Activated CD4-positive, alpha-beta T cell treated with anti-CD3 and anti-CD28 coated beads, Interleukin-2, Interleukin-6, amounts not matched to agents 100 ng/mL and 50 ng/mL, durations not matched to agents 16 hours and 8 hours (primary cell): ENCODE measurements at regions not wholly inside any gene's neighbourhood (a gene's known extent, or its start where the extent isn't known, plus 50 kb on each side); places are given as distances from the start of the nearest gene placed in this dataset.
"Not testable (repeated sequence)": the region's sequence is repeated elsewhere in the genome, so short reads cannot be mapped to it uniquely, and the experiment has no call there.

Experiments used
- DNase-seq: peaks from one replicate; pipeline ENCODE4 v3.0.0-alpha.2; 2020

DNA sequence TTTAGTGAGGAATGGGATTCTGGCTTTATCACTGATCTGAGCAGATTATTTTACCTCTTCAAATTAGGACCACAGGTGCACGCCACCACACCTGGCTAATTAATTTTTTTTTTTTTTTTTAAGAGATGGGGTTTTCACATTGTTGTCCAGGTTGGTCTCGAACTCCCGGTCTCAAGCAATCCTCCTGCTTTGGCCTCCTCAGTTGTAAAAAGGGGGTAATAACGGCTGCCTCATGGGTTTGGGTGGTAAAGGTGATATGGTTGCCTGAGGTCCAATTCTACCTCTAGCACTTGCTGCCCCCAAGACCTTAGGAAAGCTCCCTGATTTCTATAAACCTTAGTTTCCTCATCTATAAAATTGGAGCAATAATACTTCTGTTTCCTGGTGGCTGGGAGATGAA, 130.7 kb upstream of the HS3ST2 start:
- DNase-seq = no peak

DNA sequence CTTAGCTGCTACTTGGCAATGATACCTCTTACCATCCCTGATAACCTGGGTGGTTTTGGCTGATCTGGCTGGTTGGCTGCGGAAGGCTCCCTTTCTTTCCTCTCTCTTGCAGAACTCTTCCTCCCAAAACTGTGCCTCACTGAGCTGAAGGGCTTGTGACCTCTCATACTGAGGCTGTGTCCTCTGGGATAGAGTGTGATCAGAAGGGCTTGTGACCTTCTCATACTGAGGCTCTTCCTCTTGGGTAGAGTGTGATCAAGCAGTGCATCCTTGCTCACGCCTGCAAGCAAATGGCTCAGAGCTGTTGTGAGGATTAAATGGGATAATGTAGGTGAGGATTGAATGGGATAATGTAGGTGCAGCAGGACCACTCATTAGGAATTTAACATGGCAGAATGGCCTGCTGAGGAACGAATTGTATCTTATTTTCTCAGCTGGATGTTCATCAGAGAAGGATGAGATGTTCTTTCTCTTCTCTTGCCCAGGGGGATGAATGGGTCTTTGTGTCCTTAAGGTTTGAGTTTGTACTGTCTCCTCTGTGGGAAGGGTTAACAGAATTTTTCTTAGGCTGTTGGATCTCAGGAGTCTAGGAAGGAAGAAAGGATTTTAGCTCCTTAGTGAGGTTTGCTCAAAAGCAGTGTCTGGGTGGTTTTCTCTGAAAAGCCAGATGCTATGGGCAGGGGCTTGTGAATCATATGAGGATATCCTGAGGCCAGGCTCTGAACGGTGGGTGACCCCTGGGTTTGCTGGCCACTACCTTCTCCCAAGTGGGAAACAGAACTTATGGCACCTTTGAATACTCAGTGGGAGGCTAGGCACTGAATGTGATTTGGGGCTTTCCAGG, 130.0 kb upstream of the HS3ST2 start:
- no peak for DNase-seq

DNA sequence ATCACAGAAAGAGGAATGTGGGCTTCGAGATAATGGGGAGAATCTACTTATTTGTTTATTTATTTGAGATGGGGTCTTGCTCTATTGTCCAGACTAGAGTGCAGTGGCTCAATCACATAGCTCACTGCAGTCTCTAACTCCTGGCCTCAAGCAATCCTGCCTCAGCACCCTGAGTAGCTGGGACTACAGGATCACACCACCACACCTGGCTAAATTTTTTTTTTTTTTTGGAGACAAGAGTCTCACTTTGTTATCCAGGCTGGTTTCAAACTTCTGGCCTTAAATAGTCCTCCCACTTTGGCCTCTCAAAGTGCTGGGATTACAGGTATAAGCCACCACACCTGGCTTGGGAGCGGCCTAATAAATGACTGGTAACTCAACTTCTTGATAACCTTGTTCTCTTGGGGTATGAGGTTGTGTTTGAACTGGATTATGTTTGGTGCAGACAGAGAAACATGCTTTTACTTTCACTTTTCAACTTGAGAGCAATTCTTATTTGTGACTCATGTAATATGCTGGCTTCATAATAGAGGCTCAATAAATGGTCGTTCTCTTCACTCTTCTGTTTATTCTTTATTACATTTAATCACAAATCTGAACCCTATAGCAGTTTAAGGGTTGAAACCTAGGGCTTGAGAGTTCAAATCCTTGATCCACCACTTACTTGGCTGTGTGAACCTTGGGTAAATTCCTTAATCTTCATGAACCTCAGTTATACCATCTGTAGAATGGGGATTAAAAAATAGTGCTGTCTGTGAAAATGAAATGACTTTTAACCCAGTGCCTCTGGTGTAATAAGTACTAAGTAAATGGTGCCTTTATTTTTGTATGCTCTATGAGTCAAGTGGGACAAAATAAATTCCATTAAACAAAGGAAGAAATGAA, 129.1 kb upstream of the HS3ST2 start:
- no peak for DNase-seq

DNA sequence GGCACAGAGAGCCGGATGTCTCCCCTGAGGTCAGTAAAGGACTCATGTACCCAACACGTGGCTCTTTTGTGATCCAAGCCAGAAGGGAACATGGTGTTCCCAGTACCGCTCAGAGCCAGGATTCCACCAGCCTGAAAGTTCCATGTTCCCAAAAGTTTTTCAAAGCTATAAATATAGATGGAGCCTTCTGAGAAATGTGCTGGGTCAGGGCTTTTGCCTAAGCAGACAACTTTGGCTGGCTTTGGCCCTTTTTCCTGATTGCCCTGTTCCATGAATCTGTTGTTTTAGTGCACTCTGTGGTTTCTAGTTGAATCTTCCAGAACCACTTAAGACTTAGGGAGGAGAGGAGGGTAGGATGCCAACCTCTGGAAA, 128.5 kb upstream of the HS3ST2 start:
- no peak for DNase-seq

DNA sequence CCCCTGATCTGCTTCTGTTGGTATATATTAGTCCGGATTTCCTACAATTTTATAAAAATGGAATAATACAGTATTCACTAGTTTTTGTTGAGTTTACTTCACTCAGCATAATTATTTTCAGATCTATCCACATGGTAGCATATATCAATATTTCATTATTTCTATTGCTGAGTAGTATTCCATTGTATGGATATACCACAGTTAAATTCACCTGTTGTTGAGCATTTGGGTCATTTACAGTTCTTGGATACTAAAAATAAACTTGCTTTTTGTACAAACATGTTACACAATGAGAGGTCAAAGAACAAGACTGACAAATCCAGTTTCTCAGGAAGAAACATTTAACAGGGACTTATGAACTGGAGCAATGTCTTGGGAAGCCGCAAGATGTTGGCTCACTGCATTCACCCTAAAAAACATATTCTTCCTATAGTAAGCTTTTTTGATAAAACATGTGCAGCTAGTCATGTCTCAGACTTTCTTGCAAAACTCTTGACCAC, 126.9 kb upstream of the HS3ST2 start:
- DNase-seq = no peak

DNA sequence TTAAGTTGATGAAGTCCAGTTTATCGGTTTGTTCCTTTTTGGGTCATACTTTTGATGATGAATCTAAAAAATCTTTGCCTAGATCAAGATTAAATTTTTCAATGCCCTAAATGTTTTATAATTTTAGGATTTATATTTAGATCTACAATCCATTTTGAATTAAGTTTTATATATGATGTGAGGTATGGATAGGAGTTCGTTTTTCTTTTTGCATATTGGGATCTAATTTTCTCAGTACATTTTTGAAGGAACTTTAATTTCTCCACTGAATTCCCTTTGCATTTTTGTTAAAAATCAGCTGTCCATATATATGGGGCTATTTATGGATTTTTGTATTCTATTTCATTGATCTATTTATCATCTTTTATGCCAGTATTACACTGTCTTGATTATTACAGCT, 125.5 kb upstream of the HS3ST2 start:
- DNase-seq = no peak

DNA sequence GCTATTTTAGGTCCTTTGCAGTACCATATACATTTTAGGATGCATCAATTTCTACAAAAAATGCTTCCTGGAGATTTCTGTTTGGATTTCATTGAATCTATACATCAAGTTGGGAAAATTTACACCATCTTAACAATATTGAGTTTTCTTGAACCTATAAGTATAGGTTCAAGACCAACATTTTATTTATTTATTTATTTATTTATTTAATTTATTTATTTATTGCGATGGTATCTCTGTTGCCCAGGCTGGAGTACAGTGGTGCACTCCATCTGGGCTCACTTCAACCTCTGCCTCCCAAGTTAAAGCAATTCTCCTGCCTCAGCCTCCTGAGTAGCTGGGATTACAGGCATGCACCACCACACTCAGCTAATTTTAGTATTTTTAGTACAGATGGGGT, 125.0 kb upstream of the HS3ST2 start:
- no peak for DNase-seq

DNA sequence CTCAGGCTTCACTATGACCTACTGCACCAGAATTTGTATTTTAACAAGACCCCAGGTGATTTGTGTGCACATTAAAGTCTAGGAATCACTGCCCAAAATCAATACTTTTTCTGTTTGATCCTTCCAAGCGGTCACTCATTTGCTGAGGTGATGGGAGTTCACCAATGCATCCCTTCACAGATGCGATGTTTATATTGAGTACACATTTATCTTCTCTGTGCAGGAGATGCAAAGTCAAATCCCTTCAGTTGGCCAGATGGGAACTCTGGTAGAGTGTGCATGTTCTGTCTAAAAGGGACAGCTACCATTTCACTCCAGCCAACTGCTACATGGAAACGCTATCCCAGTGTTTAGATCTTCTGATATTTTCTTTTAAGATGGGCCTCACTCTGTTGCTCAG, 122.6 kb upstream of the HS3ST2 start:
- no peak for DNase-seq

DNA sequence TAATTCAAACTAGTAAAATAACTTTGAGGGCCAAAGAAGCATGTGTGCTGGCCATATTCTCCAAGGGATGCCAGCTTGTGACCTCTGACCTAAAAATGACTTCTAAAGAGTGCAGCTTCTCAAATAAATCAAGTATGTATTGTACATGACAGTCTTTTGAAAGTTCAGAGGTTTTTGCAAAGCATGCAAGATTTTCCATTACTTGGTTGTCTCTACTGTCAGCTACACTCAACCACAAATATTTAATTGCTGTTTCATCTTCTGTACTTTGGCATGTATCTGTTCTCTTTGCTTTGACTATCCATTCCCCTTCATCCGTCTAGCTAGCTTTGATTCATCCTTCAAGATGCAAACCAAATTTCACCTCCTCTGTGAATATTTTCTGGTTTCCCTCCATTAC, 121.9 kb upstream of the HS3ST2 start:
- DNase-seq = no peak

DNA sequence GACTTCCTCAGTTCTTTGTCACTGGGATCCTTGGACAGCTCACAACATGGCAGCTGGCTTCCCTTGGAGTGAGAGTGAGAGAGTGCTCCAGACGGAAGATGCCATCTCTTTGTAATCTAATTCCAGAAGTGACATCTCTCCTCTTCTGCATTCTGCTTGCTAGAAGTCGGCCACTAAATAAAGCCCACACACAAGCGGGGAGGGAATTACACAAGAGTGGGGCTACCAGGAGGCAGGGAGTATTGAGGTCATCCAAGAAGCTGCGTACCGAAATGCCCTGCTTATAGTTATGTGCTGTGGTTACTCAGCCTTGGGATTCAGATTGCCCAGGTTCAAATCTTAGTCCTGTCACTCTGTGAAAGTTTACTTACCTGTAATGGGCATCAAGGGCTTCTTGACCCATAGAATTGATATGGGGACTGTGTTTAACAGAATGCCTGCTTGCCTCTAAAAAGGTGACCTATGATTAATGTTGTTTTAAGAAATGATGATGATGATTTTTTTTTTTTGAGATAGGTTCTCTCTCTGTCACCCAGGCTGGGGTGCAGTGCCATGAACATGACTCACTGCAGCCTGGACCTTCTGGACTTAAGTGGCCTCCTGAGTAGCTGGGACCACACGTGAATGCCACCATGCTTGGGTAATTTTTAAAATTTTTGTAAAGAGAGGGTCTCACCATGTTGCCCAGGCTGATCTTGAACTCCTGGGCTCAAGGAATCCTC, 120.9 kb upstream of the HS3ST2 start:
- DNase-seq = no peak

DNA sequence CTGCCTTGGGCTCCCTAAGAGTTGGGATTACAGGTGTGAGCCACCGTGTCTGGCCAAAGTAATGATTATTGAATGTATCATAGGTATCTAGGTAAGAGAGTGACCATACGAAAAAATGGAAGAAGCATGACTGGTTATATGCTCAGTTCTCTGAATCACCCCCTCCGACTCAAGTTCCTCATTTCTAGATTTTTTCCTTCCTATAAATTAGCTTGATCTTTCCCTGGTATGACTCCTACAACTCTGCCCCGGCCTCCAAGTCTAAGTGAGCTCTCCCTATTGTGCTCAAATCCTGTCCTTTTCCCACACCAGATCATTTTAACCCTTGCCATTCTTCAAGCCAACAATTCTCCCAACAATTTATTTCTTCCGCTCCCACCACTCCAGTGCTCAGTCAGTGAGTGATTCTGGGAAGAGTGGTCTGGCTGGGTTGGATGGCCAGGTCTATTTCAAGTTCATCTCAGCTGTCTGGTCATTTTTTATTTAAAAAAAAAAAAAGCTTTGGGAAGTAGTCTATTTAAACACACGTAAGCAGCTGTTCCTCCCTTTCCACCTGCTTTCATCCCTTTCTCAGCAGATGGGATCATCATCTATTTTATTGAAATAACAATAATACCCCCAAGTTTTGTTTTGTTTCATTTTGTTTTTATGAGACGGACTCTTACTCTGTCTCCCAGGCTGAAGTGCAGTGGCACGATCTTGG, 120.2 kb upstream of the HS3ST2 start:
- no peak for DNase-seq

DNA sequence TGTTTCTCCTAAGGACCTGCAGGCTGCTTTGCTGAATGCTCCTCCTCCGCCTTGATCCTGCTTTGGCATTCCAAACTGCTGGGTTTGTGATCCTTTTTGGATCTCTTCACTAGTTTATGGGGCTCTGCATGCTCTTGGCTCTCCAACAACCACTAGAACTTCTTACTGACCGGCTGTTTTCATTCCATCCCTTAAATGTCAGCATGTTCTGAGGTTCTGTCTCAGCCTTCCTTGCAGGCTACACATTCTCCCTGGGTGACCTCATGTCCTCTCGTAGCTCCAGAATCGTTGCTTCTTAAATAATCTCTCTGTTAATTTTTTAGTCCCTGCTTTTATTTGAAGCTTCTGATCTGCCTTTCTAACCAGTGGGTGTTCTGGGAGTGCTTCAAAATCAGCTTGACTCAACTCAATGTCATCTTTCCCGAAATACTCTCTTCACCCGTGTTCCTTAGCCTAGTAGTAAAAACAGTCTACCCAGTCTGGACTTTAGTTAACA, 119.0 kb upstream of the HS3ST2 start:
- no peak for DNase-seq

DNA sequence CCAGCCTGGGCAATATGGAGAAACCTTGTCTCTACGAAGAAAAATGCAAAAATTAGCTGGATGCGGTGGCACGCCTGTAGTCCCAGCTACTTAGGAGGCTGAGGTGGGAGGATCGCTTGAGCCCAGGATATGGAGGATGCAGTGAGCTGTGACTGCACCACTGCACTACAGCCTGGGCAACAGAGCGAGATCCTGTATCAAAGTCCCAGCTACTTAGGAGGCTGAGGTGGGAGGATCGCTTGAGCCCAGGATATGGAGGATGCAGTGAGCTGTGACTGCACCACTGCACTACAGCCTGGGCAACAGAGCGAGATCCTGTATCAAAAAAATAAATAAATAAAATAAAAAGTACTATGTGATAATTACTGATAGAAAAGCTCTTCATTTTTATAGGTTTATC, 118.2 kb upstream of the HS3ST2 start:
- DNase-seq = not testable (repeated sequence)

DNA sequence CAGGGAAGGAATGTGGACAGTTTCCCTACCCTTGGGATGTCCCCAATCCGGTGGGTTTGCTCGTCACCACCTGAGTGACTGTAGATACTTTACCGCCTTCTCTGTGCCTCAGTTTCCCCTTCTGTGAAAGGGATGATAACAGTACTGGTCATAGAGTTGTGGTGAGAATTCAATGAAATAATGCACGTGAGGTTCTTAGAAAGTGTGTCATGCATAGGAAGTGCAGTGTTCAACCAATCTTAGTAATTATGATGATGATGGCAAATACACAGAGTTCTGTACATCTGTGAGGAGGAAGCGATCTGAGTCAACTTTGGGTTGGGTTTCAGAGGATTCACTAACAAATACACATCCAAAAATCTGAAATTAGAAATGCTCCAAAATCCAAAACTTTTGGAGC, 114.6 kb upstream of the HS3ST2 start:
- DNase-seq = no peak

DNA sequence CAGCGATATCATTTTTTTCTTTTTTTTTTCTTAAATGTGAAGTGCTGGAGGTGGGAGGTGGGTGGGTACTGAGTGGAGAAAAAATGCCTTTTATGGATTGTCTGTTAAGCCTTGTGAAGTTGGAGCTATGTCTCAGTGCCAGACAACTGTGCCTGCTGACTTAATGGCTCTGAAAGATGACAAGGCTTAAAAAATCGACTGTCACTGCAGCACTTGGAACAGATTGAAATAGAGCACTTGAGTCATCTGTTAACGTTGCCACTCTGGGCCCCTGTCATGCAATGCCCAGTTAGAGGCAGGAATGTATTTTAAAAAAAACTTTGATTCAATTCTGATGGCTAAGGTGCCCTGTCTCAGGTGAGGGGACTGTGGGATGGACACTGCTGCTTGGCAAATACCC, 108.2 kb upstream of the HS3ST2 start:
- DNase-seq = no peak

DNA sequence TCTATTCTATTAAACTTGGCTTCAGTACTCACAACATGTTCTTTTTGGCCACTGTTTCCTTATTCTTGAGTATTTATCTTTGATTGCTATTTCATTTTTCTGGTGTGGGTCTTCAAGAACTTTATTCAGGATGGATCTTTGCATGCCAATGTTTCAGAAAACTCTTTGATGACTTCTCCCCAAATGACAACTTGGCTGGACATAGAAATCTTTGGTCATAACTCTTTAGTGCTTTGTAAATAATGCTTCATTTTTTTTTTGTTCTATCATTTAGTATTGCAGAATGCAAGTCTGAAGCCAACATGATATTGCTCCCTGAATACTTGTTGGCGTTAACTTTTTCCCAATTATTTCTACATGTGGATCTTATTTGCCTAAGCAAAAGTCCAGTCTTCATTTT, 103.6 kb upstream of the HS3ST2 start:
- no peak for DNase-seq

DNA sequence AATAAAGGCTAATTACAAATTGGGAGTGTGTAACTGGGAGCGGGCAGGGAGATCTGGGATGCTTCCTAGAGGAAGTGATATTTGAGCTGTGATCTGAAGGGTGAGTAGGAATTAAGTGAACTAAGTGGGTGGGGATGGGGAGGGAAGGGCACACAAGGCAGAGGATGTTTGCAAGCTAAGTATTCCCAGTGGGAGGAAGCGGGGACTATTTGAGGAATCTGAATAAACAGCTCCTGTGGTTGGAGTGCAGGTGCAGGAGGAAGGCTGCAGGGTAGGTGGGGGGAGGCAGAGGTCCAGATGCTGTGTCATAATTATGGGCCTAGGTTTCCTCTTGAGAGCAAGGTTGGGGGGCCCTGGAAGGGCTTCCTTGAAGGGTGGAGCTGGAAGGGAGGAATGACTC, 102.1 kb upstream of the HS3ST2 start:
- DNase-seq = no peak

DNA sequence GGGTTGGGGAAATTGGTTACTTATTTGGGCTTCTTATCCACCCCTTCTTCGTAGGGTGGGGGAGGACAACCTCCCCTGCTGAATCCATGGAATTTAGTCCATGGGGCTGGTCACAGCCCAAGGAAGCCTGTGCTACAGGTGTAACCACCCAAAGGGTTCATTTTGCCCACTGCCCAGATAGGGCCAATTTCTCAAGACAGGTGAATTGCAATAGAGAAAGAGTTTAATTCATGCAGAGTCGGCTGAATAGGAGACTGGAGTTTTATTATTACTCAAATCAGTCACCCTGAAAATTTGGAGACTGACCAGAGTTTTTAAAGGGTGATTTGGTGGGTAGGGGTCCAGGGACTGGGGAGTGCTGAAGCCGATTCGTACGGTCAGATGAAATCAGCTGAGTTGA, 101.5 kb upstream of the HS3ST2 start:
- no peak for DNase-seq

DNA sequence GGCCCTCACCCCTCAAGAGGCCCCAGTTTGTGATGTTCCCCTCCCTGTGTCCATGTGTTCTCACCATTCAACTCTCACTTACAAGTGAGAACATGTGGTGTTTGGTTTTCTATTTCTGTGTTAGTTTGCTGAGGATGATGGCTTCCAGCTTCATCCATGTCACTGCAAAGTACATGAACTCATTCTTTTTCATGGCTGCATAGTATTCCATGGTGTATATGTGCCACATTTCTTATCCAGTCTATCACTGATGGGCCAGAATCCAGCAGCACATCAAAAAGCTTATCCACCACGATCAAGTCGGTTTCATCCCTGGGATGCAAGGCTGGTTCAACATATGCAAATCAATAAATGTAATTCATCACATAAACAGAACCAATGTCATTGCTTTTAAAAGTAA, 95.4 kb upstream of the HS3ST2 start:
- not testable (repeated sequence) for DNase-seq

DNA sequence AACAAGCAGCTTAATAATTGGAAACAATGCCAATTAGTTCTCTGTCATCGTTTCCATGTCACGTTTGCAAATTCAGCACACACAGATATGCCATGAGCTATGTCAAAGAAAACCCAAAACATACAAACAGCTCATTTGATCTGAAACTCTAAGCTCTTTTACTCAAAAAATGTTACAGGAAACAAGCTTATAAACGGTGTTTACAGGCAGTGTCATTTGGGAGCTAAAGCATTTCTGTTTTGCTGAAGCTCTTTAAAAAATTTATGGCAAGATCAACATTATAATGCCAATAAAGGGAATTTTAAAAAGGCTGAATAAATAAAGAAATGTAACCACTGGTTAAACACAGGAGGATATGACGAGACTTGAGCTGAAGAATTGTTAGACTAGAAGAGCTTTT, 94.0 kb upstream of the HS3ST2 start:
- no peak for DNase-seq

DNA sequence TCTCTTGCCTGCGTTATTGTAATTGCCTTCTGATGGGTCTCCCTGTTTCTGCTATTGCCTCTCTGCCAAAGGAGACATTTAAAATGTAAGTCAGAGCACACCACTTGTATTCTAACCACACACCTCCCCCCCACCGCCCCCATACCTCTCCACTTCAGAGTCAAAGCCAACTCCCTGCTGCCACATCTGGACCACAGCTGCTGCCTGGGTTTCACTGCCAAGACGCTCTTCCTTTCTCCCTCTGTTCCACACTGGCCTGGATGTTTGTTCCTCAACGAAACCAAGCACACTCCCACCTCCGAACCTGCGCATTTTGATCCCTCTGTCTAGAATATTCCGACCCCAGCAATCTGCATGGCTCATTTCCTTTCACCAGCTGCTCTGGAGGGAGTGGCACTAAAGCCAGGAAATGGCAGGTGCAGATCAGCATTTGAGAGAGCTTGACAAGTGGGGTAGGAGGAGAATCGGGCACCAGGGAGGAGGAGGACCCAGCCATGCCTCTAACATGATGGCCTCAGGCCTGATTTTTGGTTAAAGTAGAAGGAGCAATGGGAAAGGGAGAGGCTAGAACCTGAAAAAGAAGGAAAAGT, 92.4 kb upstream of the HS3ST2 start:
- DNase-seq = no peak
